NOMO-1 treated with dmso at 0.1 percent for 144 hours (cell line): ENCODE measurements at regions not wholly inside any gene's neighbourhood (a gene's known extent, or its start where the extent isn't known, plus 50 kb on each side); places are given as distances from the start of the nearest gene placed in this dataset.
"Not testable (repeated sequence)": the region's sequence is repeated elsewhere in the genome, so short reads cannot be mapped to it uniquely, and the experiment has no call there.

Experiments used
- DNase-seq: peaks from one replicate; lab custom pipeline; 2025; ENCODE audit not compliant: unreplicated experiment; lab: John Stamatoyannopoulos, UW

- not testable (repeated sequence) for DNase-seq
Measured at GRCh38 chr7:106526617-106527016, 134.3 kb downstream of the CCDC71L start.

- DNase-seq = no peak
Measured at GRCh38 chr7:106524690-106525059, 136.3 kb downstream of the CCDC71L start.

- no peak for DNase-seq
Measured at GRCh38 chr7:106523482-106523881, 137.5 kb downstream of the CCDC71L start.

- no peak for DNase-seq
Measured at GRCh38 chr7:106522696-106523095, 138.3 kb downstream of the CCDC71L start.

GRCh38 chr7:106521541-106521940 is 139.4 kb downstream of the CCDC71L start:
- DNase-seq = no peak

GRCh38 chr7:106520962-106521514 is 139.9 kb downstream of the CCDC71L start:
- DNase-seq = no peak

GRCh38 chr7:106518967-106519366 is 142.0 kb downstream of the CCDC71L start:
- DNase-seq = no peak

- DNase-seq = no peak
Measured at GRCh38 chr7:106518239-106518638, 142.7 kb downstream of the CCDC71L start.

GRCh38 chr7:106517508-106517907 is 143.4 kb downstream of the CCDC71L start:
- no peak for DNase-seq

GRCh38 chr7:106515321-106515720 is 145.6 kb downstream of the CCDC71L start:
- DNase-seq = no peak

GRCh38 chr7:106514881-106515280 is 146.1 kb downstream of the CCDC71L start:
- no peak for DNase-seq

GRCh38 chr7:106512217-106512616 is 148.7 kb downstream of the CCDC71L start:
- no peak for DNase-seq

GRCh38 chr7:106504645-106505044 is 156.3 kb downstream of the CCDC71L start:
- DNase-seq = no peak

GRCh38 chr7:106504207-106504606 is 156.8 kb downstream of the CCDC71L start:
- DNase-seq = no peak

- DNase-seq = no peak
Measured at GRCh38 chr7:106503626-106504025, 157.3 kb downstream of the CCDC71L start.

GRCh38 chr7:106501605-106502580 is 159.1 kb downstream of the CCDC71L start:
- no peak for DNase-seq

GRCh38 chr7:106499897-106500296 is 161.1 kb downstream of the CCDC71L start:
- no peak for DNase-seq

GRCh38 chr7:106498005-106498404 is 163.0 kb downstream of the CCDC71L start:
- DNase-seq = not testable (repeated sequence)

- no peak for DNase-seq
Measured at GRCh38 chr7:106493041-106493731, 167.8 kb downstream of the CCDC71L start.

GRCh38 chr7:106488465-106488864 is 172.5 kb downstream of the CCDC71L start:
- no peak for DNase-seq

GRCh38 chr7:106487892-106488291 is 173.1 kb downstream of the CCDC71L start:
- no peak for DNase-seq

GRCh38 chr7:106486331-106486730 is 174.6 kb downstream of the CCDC71L start:
- DNase-seq = no peak
